ENCODE measurements at regions not wholly inside any gene's neighbourhood (a gene's known extent, or its start where the extent isn't known, plus 50 kb on each side); places are given as distances from the start of the nearest gene placed in this dataset.

DNA sequence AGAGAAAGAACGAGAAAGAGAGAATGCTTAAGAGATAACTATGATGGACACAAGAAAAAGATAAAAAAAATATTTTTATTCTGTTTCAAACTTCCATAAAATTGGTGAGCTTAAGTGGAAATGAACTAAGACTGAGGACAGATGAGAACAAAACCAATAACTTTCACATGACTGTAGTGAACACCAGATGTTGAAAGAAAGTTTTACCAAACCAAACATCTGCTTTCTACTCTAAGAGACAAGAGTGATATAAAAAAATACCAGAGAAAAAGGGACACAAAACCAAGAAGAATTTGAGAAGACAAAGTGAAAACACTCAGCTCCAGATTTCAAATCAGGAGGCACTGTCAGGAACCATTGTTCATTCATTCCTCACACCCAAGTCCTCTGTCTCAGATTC is 147.9 kb downstream of the IMPG2 start:
- intact Hi-C loops (cut with DNase I): loop anchor here in 1 of 2 donors (2.0 kb wide), 1 partner anchor 34 kb away; no protein-coding TSS in a partner anchor
- DNase-seq (ENCODE audit: low spot score): no peak

DNA sequence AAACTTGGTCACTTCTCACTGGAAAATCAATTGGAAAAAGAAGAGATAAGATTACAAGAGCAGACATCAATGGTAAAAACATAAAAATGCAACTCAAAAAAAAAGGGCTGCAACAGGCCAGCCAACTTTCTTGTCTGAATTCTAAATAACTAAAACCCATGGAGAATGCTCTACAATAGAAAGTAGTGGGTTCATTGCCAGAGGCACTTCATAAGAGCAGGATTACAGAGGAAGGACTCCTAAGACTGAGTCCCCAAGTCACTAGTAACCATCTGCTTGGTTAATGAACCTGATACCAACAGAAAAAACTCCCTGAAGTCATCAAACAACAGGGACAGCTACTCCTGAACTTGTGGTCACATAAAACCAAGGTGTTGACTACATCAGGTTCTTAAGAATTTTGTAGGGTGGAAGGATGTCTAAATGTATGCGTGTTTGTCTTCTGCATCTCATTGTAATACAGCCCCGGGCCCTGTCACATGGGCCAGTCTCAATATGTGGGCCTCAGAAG is 148.6 kb downstream of the IMPG2 start:
- no peak for DNase-seq (ENCODE audit: low spot score)

DNA sequence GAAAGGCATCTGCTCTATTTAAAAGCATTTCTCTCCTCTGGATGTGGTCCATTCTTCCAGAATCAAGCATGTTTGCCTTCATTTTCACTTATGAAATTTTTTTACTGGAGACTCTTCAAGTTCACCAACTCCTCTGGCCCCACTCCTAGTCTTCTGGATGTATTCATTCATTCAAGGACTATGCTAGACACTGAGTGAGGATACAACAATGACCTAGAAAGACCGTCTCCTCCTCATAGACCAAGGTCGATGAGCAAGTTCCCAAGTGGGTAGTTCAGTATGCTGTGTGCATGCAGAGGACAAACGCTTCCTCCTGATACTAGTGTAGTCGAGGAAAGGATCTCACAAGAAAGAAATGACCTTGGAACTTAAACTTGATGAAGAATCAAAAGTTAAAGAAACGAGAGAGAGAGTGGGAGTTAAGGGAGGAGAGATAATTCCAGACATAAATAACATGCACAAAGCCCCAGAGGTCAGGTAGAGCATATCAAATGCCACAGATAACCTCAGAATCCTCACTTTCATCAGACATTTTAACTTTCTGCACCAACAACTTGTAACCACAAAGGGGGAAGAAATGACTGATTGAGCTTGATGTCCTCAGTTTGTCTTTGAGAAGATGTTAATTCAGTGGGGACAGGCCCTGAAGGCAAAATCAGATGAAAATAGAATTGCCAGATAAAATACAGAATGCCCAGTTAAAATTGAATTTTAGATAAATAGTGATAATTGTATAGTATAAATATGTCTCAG is 149.4 kb downstream of the IMPG2 start:
- no peak for DNase-seq (ENCODE audit: low spot score)
- intact Hi-C loops (cut with DNase I): loop anchor here in 1 of 2 donors (1.0 kb wide), 1 partner anchor 12 kb away; no protein-coding TSS in a partner anchor

More for the DNA sequence above, 148.6 kb downstream of the IMPG2 start:
- intact Hi-C loops (cut with DNase I): loop anchor here in 1 of 2 donors (1.0 to 2.0 kb wide), 2 partner anchors 12 to 35 kb away; no protein-coding TSS in a partner anchor

DNA sequence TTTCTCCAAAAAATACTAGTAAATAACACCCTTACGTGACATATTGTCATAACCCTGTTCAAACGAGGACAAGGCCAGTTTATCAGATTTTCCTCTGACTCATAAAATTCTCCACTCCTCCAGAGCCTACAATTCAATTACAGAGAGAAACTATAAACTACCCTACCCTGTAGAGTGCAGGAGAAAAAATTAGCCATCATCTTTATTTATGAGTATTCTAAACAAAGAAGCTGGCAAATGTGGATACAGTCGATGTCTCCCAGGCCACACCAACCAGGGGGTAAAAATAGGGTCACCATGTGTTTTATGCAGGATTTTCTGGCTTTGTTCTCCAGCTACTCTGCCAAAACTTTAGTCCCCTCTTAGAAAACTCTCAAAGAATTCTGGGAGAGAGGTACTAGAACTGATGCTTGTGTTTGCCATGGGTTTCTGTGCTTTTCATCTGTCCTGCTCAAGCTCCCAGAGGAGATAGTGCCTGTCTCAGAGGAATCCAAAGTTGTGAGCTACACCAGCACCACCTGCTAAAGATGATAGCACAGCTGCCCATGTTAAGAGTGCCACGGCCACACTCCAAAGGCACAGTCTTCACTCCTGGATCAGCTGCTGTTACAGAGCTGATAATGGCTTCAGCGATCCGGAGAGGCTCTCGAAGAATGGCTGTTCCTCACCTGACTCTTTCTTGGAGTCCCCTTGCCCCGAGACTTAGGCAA is 150.2 kb downstream of the IMPG2 start:
- intact Hi-C loops (cut with DNase I): no loop called here
- DNase-seq (ENCODE audit: low spot score): no peak

DNA sequence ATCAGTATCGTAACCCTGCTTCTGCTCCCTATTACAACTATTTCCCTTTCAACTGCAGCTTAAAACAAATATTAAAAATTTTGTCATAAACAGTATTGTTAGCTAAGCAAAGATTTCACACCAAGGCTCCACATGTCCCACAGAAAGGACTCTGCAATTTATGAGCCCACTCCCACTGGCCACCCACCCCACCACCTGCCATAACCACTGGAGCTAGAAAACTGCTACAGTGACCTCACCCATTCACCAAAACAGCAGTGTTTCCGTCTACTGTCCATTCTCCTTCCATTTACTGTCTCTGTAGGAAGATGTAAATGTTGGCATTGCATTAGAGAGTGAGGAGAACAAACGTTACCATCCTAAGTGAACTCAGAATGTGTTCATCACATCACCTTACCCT is 150.9 kb downstream of the IMPG2 start:
- intact Hi-C loops (cut with DNase I): no loop called here
- no peak for DNase-seq (ENCODE audit: low spot score)

DNA sequence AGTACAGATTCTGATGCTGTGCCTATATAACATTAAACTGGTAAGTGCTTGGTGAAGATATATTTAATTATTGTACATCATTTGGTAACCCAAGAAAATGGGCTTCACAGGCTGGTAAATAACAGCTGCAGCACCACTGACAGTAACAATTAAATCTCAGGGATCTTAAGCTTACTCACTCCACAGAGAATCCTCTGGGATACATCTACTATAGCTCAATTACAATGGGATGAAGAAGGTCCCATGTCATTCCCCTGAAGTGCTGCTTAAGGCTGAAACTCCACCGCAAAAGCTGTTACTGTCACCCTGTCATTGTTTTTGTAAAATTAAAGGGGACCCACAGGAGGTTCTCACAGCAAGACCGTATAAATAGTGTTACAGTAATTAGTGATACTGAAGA is 153.0 kb downstream of the IMPG2 start:
- intact Hi-C loops (cut with DNase I): no loop called here

DNA sequence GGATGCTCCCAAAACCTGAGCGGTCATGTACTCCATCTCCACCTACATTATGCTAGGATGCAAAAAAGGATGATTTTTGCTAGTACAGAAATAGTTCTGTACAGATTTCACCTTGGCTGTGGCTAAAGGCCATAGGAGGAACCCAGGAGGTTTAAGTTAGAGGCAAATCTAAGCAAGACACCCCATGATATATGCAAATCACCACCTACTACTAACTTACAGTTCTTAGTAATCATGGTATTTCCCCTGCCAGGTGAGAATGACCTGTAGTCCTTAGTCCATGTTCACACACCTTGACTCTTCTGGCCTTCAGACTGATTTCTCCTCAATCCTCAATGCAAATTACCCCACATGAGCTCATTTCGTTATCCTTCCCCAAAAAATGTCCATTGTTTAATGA is 154.2 kb downstream of the IMPG2 start:
- intact Hi-C loops (cut with DNase I): no loop called here
- no peak for DNase-seq (ENCODE audit: low spot score)

More for the DNA sequence above, 153.0 kb downstream of the IMPG2 start:
- no peak for DNase-seq (ENCODE audit: low spot score)

DNA sequence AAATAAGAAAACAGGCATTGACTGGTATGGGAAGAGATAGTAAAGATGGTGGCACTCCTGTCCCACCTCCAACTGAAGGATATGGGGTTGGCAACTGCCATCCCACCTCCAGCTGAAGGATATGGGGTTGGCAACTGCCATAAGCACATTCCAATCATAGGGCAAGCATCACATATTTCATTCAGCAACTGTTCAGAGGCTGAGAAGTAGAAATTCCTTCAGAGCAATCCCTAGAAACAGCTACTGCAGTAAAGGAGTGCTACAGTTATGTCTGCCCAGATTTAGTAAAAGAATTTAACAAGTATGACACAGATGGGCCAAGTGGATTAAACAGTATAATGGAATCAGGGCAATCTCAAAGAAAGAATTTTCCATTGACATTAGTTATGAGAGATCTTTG is 156.8 kb downstream of the IMPG2 start:
- no peak for DNase-seq (ENCODE audit: low spot score)
- intact Hi-C loops (cut with DNase I): no loop called here

DNA sequence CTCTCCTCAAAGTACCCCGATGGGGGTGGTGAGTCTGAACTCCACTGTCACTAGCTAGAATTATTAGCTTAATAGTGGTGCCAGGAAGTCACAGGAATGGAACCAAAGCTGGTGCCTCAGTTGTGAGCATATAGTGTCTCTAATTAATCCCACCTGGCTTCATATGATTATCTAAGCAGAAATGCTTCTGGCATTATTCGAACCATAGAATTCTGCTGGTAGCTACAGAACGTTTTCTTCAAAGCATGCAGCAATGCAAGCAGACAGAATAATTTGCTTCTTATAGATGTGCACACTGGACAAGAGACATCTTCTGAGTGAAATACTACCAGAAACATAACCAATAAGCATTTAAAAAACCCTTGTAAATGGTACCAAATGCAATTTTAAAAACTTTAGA is 160.9 kb downstream of the IMPG2 start:
- intact Hi-C loops (cut with DNase I): no loop called here
- no peak for DNase-seq (ENCODE audit: low spot score)

DNA sequence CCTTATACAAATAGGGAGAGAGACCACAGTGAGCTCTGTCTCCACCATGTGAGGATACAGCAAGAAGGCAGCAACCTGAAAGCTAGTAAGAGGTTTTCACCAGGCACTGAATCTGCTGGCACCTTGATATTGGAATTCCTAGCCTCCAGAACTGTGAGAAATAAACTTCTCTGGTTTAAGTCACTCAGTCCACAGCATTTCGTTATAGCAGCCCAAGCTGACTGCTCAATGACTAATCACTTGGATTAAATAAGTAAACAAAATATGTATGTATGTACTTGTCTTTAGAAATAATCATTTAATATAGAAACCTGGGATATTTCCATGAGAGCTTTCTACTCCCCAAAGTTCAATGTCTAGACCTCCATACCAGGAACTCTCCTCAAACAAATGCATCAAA is 162.0 kb downstream of the IMPG2 start:
- DNase-seq (ENCODE audit: low spot score): no peak
- intact Hi-C loops (cut with DNase I): no loop called here

DNA sequence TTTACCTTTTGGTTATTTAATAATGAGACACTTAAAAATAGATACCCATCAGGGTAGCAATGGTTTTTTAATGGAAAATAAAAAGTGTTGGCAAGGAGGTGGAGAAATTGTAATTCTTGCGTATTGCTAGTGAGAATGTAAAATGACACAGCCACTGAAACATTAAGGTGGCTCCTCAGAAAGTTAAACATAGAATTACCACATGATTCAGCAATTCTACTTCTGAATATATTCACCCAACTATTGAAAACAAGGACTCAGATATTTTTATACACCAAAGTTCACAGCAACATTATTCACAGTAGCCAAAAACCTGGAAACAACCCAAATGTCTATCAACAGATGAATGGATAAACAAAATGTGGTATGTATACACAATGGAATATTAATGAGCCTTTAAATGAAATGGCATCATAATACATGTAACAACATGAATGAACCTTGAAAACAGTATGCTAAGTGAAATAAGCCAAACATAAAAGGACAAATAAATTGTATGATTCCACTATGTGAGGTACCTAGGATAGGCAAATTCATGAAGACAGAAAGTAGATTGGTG is 163.5 kb downstream of the IMPG2 start:
- DNase-seq (ENCODE audit: low spot score): no peak
- intact Hi-C loops (cut with DNase I): no loop called here

DNA sequence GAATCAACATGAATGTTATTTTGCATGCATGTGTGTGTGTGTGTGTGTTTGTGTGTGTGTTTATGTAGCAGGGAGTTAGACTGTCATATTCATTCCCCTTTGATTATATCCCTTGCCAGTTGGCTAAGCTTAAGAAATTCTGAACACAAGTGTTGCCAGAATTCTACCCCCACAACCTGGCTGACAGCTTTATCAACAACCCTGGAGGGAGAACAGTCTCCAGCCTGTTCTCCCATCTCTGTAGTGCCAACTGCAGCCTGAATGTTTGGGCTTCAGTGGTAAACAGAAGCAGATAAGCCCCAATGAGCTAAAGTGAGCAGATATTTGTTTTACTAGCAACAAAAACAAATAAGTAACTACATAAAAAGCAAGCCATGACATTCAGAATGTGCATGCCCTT is 162.6 kb upstream of the ABI3BP start:
- intact Hi-C loops (cut with DNase I): no loop called here
- DNase-seq (ENCODE audit: low spot score): no peak

DNA sequence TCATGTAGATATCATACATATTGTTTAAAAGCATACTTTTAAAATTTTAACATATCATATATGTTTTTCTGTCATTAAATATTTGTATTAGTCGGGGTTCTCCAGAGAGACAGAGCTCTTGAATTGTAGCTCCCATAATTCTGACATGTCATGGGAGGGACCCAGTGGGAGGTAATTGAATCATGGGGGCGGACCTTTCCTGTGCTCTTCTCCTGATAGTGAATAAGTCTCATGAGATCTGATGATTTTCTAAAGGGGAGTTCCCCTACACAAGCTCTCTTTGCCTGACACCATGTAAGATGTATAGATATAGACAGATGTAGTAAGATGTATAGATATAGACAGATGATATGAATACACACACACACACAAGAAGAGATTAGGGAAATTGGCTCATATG is 161.2 kb upstream of the ABI3BP start:
- intact Hi-C loops (cut with DNase I): no loop called here
- no peak for DNase-seq (ENCODE audit: low spot score)

DNA sequence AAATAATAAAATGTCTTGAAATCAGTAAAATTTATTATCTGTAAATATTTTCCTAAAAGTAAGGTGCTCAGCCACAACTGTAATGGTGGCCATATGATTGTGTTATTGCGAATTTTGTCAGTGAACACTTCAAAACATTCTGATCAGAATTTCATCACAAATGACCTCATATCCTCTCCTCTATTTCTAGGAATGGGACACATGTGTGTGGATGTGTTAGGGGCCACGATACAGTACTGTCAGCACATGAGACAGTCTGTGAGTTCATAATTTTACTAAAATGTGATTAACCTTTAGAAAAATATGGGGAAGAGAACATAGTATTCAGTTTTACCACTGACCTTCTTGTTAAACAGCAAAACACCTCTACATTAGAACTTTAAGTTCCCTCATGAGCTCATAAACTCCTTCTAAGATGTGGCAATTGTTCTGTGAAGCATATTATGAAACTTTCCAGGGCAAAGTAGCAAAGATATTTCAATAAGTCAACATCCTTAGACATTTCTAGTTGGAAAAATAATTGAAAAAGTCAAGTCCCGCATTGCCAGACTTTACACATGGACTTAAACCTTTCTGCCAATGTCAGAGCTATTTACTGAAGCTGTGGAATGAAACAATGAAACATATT is 158.2 kb upstream of the ABI3BP start:
- intact Hi-C loops (cut with DNase I): no loop called here
- no peak for DNase-seq (ENCODE audit: low spot score)

DNA sequence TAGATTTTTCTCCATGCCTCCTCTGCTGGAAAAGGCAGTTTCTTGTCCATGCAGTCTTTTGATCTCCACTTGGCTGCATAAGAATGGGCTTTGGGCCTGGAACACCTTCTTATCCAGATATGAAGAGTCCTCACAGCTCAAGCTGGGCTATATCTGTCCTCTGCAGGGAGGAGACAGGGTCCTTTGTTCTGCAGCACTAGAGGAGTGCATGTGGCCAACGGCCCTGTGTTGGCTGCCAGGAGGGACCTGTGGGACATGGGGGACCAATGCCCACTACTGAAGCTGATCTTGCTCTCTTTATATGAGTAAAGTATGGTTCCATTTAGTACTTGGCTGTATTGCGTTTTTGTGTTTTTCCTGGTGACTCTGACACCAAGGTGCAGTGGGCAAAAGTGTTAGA is 157.3 kb upstream of the ABI3BP start:
- intact Hi-C loops (cut with DNase I): no loop called here
- no peak for DNase-seq (ENCODE audit: low spot score)

DNA sequence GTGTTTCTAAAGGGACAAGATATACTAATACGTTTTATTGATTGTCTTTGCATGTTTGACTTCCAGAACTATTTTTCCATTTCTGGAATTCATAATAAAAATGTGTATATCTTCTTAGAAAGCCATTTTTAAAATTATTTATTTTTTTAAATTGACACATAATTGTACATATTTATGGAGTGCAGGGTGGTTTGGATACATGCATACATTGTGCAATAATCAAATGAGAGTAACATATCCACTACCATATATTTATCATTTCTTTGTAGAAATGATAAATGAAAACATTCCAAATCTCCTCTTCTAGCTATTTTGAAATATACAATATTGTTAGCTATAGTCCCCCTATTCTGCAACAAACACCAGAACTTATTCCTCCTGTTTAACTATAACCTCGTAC is 156.5 kb upstream of the ABI3BP start:
- no peak for DNase-seq (ENCODE audit: low spot score)
- intact Hi-C loops (cut with DNase I): no loop called here

DNA sequence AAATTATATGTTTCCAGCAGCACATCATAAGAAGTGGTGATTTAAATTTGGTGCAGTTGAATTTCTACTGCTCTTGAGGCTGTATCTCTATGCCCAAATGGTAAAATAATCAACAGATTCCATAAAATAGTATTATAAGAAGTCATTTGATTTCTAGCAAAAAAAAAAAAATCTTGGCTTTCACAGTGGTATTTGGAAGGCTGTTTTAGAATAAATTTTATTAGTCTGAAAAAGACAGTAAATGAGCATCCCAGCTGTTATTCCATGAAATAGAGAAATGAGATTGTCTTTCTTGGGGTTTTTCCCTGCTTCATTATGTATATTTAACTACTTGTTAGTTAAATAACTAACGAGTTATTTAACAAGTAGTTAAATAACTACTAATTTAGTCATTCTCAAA is 156.0 kb upstream of the ABI3BP start:
- DNase-seq (ENCODE audit: low spot score): no peak

DNA sequence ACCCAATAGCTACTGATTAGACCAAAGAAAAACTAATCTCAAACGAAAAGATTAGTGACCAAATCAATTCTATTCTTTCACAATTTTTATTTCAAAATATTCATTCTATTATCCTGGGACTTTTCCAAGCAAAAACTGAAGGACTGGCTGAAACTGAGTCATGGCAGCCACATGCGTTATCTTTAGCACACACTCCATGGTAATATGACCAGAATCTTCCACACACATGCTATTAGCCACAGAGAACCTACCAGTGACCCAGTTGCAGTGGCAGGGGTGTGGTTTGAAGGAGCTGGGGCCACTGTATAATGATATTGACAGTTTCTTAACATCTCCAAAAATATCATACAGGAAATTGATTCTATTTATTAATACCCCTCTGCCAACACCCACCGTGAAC is 154.8 kb upstream of the ABI3BP start:
- DNase-seq (ENCODE audit: low spot score): no peak
- intact Hi-C loops (cut with DNase I): no loop called here

More for the DNA sequence above, 156.0 kb upstream of the ABI3BP start:
- intact Hi-C loops (cut with DNase I): no loop called here

DNA sequence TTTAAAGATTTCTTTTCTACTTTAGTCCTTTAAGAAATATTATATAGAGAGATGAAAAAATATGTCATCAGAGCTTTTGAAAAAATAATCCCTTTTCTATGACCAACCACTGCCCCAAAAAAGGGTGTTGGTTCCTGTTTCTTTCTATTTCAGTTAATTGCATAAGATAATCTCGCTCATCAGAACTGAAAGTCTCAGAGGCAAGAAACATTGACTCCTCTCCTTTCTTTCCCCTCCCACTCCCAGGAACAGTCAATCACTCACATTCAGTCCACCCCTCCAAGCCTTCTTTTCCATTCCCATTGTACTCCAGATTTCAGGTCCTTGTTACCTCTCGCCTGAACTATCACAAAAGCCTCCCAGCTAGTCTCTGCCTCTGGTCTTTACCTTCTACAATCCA is 153.7 kb upstream of the ABI3BP start:
- intact Hi-C loops (cut with DNase I): no loop called here
- no peak for DNase-seq (ENCODE audit: low spot score)

DNA sequence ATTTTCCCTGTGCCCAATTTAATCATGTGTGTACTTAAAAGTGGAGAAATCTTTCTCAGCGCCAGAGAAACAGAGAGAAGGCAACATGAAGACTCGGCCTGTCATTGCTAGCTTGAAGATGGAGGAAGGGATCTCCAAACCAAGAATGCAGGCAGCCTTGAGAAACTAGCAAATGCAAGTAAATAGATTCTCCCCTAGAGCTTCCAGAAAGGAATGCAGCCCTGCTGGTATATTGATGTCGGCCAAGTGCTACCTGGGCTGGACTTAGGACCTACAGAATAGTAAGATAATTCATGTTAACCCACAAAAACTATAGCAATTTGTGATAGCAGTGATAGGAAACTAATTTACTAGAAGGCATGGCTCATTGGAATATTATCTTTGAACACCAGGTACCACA is 150.9 kb upstream of the ABI3BP start:
- DNase-seq (ENCODE audit: low spot score): no peak
- intact Hi-C loops (cut with DNase I): no loop called here
